Lung (tissue), 11 donors: ENCODE measurements at regions not wholly inside any gene's neighbourhood (a gene's known extent, or its start where the extent isn't known, plus 50 kb on each side); places are given as distances from the start of the nearest gene placed in this dataset.

Experiments used
- ATAC-seq: fragments of 200-7000 bp; cut with Tn5 transposase; one replicate; pipeline ENCODE4 v1.9.1; 2020; ENCODE audit warnings: moderate number of reproducible peaks; ENCODE audit not compliant: insufficient read depth, low FRiP score
- DNase-seq, 3 donors: peaks; one replicate each; pipeline ENCODE4 v3.0.0-alpha.2; 2013 to 2017
- H3K27ac ChIP-seq, 2 donors: one replicate each; pipeline ENCODE4 v1.5.1; 2013; ENCODE audit warnings: mild to moderate bottlenecking in 2 of 2, moderate library complexity in 2 of 2, control low read depth in 1 of 2, inconsistent platforms in 1 of 2, low read depth in 1 of 2, low read length in 1 of 2
- H3K27me3 ChIP-seq, 3 donors: one replicate each; pipeline ENCODE4 v1.5.1; 2013; ENCODE audit warnings: low read length in 2 of 3; ENCODE audit not compliant: control insufficient read depth in 3 of 3, insufficient read depth in 3 of 3
- H3K36me3 ChIP-seq, 4 donors: one replicate each; pipeline ENCODE4 v1.5.1; 2013; ENCODE audit warnings: low read length in 4 of 4, mild to moderate bottlenecking in 1 of 4, moderate library complexity in 1 of 4; ENCODE audit not compliant: control insufficient read depth in 4 of 4, insufficient read depth in 4 of 4
- H3K4me1 ChIP-seq, 5 donors: one replicate each; pipeline ENCODE4 v1.5.1; 2013; ENCODE audit warnings: low read length in 5 of 5, mild to moderate bottlenecking in 2 of 5, moderate library complexity in 1 of 5; ENCODE audit not compliant: control insufficient read depth in 5 of 5, insufficient read depth in 5 of 5
- H3K4me3 ChIP-seq: one replicate; pipeline ENCODE4 v1.5.1; 2013; ENCODE audit warnings: mild to moderate bottlenecking, control low read depth, moderate library complexity
- H3K9ac ChIP-seq, 2 donors: one replicate each; pipeline ENCODE4 v1.5.1; 2013; ENCODE audit warnings: low read length in 2 of 2, control low read depth in 1 of 2; ENCODE audit not compliant: insufficient read depth in 1 of 2
- H3K9me3 ChIP-seq, 4 donors: one replicate each; pipeline ENCODE4 v1.5.1; 2013; ENCODE audit warnings: low read length in 3 of 4, mild to moderate bottlenecking in 1 of 4, moderate library complexity in 1 of 4; ENCODE audit not compliant: control insufficient read depth in 4 of 4, insufficient read depth in 3 of 4
- WGBS, 2 donors: extraction: QIAGEN DNeasy Blood & Tissue Kit; methylation state at CpG; one replicate each; pipeline ENCODE4 v1.1.7; 2013; 5-methylcytosine and 5-hydroxymethylcytosine counted together
- TF ChIP-seq, protein P1 (sequence below): IDR thresholded peaks from 2 replicates; pipeline ENCODE4 v1.5.1; 2012; ENCODE audit warnings: mild to moderate bottlenecking; ENCODE audit errors: control extremely low read depth, extremely low read depth
- donor health status: control.
- donor health status: control.
- donor health status: Bipolar disorder and iron deficiency.
- donor health status: healthy.
- donor health status: DM: yes; HTN: yes; CAD: no.

DNA sequence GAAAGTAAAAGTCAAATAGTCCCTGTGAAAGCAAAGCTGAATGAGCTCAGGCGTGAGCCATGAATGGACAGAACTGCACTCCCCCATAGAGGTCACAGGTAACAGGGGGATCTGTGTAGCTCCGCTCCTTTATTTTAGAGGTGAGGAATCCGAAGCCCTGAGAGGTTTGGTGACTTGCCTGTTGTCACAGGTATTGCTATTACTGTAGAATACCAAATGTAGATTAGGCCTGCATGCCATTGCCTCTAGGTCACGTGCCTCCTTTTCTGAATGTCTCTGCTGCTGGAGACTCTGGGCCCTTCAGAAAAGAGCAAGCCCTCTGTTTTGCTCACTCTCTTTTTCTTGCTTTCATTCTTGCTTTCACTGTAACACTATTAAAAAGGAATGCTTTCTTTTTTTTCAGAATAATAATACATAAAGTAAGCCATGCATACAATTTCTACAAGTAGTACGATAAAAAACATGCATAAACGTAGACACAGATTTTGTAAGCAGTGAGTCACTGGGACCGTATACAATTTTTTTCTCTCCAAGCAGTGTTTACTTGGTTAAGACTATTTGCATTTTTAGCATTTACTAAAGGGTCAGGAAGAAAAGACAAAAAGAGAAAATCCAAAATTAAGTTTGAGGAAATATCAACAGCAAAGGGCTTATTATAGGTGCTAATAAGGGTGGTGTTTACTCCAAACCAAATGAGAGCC is 568.7 kb upstream of the ADAMTS16 start:
- Histone ChIP-seq H3K4me3 (no peak overlapping the region), H3K4me1 (no peaks in the 10 kb centered on the region), H3K9me3 (no peaks in the 10 kb centered on the region), H3K27ac (no peak overlapping the region), H3K9ac (no peak overlapping the region), H3K27me3 (no peaks in the 10 kb centered on the region), H3K36me3 (no peaks in the 10 kb centered on the region)
- ATAC-seq (no peak), DNase-seq (no peak)
- TF ChIP-seq, protein P1, sequence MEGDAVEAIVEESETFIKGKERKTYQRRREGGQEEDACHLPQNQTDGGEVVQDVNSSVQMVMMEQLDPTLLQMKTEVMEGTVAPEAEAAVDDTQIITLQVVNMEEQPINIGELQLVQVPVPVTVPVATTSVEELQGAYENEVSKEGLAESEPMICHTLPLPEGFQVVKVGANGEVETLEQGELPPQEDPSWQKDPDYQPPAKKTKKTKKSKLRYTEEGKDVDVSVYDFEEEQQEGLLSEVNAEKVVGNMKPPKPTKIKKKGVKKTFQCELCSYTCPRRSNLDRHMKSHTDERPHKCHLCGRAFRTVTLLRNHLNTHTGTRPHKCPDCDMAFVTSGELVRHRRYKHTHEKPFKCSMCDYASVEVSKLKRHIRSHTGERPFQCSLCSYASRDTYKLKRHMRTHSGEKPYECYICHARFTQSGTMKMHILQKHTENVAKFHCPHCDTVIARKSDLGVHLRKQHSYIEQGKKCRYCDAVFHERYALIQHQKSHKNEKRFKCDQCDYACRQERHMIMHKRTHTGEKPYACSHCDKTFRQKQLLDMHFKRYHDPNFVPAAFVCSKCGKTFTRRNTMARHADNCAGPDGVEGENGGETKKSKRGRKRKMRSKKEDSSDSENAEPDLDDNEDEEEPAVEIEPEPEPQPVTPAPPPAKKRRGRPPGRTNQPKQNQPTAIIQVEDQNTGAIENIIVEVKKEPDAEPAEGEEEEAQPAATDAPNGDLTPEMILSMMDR, result no peak
- 83 to 85% methylated on average over 7 of the region's 7 CpGs for WGBS, 2 donors

DNA sequence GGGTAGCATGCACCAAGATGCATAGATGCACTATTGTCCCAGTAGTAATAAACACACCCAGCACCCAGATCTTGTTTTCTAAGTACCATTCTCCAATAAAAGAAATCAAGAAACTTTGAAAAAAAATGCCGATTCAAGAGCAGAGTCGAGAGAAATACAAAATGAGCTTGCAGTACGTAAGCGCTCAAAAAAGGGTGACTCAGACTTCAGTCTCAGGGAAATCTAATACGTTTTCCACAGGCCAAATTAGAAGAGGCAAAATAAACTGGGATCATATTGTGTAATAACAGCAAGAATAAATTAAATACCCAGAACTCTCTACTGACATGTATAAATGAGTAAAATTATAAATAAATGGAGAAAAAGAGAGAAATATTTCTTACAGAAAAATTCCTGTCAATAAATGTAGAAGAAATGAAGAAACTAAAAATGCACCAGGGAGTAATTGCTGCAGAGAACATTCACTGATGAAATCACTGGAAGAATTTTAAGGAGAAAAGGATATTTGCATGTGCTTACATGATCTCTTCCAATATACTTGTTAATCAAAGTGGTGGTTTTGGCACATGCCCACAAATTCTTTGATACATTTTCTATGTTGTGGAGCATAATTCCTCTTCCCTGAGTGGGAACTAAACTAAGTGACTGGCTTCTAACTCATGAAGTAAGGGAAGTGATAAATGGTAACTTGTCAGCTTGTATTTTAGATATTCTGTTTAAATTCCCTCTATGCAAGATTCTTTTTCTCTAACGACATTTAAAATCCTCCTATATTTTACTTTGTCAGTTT is 567.6 kb upstream of the ADAMTS16 start:
- H3K4me3 ChIP-seq, result no peak overlapping the region
- WGBS, 2 donors, result 85 to 90% methylated on average over 6 of the region's 6 CpGs
- ATAC-seq, result no peak
- H3K9ac ChIP-seq, result no peak overlapping the region
- no peaks in the 10 kb centered on the region for H3K4me1 ChIP-seq
- DNase-seq, result no peak
- TF ChIP-seq, protein P1, result no peak
- H3K36me3 ChIP-seq, result no peaks in the 10 kb centered on the region
- H3K27me3 ChIP-seq, result no peaks in the 10 kb centered on the region
- no peaks in the 10 kb centered on the region for H3K9me3 ChIP-seq
- no peak overlapping the region for H3K27ac ChIP-seq

DNA sequence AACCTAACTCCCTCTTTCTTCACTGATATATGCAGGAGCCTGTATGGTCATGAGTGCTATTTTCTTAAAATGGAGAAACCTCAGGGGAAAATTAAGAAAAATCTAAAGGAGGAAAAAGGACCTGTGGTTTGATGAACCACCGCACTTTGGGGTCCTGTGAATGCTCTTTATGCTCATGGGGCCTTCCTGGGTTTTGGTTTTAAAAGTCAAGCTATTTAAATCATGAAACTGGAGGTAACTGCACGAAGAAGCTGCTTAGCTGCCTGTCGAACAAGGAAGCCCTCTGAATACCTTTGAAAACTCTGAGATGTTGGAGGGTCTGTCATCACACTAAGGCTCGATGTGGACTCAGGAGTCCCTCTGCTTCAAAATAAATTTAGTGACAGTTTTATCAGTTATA is 564.5 kb upstream of the ADAMTS16 start:
- DNase-seq, result no peak
- Histone ChIP-seq H3K4me1 (no peaks in the 10 kb centered on the region), H3K27ac (no peak overlapping the region), H3K4me3 (no peak overlapping the region), H3K27me3 (no peaks in the 10 kb centered on the region), H3K9ac (no peak overlapping the region), H3K9me3 (no peaks in the 10 kb centered on the region), H3K36me3 (no peaks in the 10 kb centered on the region)
- WGBS, 2 donors, result 79 to 86% methylated on average over 4 of the region's 4 CpGs
- TF ChIP-seq, protein P1, result no peak
- ATAC-seq, result no peak
